ENCODE measurements at regions not wholly inside any gene's neighbourhood (a gene's known extent, or its start where the extent isn't known, plus 50 kb on each side); places are given as distances from the start of the nearest gene placed in this dataset.

DNA sequence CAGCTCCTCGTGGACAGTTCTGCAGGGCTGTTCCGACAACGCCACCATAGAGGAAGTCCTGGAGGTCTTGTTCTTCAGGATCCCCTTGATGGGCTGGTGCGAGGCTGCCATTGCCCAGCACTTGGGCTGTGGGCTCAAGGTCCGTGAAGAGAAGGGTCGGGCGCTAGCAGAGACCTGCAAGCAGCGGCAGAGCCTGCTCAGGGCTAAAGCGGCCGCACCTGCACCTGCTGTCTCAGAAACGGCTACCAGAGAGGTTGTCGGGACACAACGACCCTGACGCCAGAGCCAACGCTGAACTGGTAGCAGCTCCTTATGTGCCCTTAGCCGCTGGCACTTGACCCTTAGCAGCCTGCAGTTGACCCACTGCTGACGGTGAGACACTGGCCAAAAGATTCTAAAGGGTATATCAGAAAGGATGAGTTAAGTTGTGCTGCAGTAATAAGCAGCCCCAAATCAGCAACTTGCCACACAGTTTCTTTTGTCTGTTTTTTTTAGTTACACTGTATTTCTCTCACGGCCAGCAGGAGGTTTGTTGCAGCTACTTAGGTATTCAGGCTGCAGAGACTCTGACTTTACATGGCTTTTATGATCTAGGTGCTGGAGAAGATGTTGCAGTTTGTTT lies 55.5 kb upstream of the ST6GAL2 start:
- no peak for ATAC-seq
- intact Hi-C loops (cut with DNase I) = no loop called here

DNA sequence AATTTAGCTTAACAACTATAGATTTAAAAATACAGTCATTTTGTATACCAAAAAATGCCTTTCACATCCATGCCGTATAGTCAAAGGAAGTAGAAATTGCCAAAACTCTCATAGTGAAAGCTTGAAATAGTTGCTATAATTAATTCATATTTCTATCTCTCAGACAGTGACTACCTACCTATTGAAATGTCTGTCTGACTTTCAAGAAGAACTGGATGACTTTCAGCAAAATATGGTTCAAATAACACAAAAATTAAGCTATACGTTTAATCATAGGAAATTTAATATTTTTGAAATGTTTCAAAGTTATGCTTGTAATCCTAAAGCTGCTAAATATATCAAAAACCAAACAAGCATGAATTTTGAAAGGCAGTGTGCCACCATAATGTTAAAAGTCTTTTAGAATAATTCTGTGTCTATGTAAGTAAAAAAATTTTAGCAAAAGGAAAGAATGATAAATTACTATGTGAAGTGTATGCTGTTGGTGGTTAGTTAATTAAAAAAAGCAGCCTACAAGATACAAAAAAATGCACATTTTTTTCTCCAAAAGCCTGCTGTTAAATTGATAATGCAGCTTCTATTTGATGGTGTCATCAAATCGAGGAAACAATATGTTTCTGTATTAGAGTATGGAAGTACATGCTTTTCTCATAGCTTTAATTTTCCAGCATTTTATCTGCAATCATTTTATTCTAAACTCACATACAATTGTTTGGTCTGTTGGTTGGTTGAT lies 57.7 kb upstream of the ST6GAL2 start:
- intact Hi-C loops (cut with DNase I) = no loop called here
- DNase-seq (ENCODE audit: low spot score) (no peak), ATAC-seq (no peak)

More for the DNA sequence above, 55.5 kb upstream of the ST6GAL2 start:
- no peak for DNase-seq (ENCODE audit: low spot score)

DNA sequence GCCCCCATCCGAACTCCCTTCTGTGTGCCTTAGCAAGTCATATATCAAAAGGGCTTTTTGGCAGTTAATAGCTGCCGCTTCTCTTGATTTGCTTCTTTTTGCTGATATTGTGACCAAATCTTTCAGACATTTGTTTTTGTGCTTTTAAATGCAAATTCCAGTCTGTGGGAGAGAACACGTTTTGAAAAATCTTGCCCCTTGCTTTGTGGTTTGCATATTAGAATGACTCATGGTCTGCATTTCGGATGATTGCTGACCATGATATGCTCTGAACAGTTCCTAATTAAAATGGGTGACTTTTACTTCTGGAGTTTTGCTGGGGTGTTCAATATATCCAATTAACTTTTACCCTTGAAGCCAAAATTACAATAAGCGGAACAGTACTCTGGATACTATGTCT lies 58.2 kb upstream of the ST6GAL2 start:
- ATAC-seq = no peak
- intact Hi-C loops (cut with DNase I) = no loop called here
- DNase-seq (ENCODE audit: low spot score) = no peak

DNA sequence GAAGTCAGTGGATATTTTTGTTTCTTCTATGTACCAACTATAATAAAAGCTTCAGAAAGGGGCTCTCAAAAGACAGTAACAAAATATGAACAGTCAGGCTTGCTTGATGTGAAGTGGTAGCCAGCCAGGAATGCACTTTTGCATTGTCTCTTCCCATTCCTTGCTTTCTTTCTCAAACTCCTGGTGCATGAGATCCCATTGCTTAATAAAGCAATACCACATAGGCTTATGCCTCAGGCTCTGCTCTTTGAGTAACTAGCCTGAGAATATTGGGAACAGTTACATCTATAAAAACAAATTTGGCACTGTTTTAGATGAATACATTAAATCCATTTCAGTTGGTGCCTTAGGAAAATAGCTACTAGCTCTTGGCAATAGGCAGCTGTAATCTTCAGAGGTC lies 62.6 kb upstream of the ST6GAL2 start:
- ATAC-seq = no peak
- intact Hi-C loops (cut with DNase I) = no loop called here
- DNase-seq (ENCODE audit: low spot score) = no peak

DNA sequence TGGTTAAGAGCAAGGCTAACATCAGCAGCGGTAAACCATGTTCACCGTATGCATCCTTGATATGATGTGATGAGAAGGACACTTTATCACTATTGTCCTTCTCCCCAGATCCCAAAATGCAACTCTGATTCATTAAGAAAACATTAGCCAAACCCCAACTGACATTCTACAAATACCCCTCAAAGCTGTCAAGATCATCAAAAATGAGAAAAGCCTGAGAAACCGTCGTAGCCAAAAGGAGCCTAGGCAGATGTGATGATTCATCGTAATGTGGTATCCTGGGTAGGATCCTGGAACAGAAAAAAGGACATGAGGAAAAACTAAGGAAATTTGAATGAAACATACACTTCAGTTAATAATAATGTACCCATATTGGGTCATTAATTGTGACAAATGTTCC lies 67.3 kb upstream of the ST6GAL2 start:
- ATAC-seq (no peak), DNase-seq (ENCODE audit: low spot score) (no peak)
- intact Hi-C loops (cut with DNase I) = no loop called here

DNA sequence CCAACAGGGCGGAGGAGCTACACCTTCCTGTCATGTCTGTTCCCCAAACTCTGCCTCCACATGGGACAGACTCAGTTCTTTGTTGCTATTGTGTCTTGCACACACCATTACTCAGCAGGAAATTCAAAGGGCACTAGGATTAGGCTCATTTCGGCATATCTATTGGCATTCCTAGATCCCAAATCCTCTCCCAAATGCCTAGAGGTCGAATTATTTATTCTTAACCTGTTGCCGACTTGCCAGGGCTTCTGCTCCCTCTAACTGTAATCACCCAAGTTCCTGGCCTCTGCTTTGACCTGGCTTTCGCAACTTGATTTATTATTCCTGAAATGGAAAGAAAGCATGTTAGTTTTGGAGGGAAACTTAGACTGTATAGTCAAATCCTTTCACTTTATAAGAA lies 67.8 kb upstream of the ST6GAL2 start:
- ATAC-seq = peak; percentile 34

DNA sequence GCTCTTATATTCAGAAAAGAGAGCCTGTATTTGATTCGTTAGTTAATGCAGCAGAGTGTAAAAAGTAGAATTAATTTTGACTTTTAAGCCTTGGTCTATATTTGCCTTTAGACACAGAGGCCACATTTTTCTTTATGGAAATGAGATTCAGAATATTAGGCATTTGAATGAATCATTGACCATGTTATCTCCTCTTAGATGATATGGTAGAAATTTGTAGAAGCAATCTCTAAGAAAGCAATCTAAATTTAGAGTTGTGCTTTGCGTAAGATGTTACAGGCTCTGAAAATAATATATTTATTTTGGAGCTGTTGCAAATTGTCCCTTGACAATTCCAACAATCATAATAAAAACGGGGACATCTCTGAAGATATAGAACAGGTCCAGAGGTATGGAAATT lies 68.3 kb upstream of the ST6GAL2 start:
- no peak for DNase-seq (ENCODE audit: low spot score)

More for the DNA sequence above, 67.8 kb upstream of the ST6GAL2 start:
- intact Hi-C loops (cut with DNase I) = no loop called here
- no peak for DNase-seq (ENCODE audit: low spot score)

DNA sequence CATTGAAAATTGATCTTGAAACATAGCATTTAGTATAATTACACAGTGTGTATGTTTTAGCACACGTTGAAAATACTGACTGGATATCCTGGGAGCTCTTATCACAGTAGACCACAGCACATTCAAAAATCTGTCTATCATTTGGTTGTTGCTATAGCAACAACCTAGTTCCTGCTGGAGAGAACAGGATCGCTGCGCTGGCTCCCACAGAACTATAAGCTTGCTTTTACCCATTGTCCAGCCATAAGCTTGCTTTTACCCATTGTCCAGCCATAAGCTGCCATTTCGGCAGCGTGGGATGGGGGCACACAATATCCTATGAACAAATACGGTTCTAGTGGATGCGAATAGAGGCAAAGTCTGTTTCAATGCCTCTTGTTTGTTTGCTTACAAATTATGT lies 70.4 kb upstream of the ST6GAL2 start:
- ATAC-seq (no peak), DNase-seq (ENCODE audit: low spot score) (no peak)
- intact Hi-C loops (cut with DNase I) = no loop called here

More for the DNA sequence above, 68.3 kb upstream of the ST6GAL2 start:
- no peak for ATAC-seq
- intact Hi-C loops (cut with DNase I) = no loop called here

DNA sequence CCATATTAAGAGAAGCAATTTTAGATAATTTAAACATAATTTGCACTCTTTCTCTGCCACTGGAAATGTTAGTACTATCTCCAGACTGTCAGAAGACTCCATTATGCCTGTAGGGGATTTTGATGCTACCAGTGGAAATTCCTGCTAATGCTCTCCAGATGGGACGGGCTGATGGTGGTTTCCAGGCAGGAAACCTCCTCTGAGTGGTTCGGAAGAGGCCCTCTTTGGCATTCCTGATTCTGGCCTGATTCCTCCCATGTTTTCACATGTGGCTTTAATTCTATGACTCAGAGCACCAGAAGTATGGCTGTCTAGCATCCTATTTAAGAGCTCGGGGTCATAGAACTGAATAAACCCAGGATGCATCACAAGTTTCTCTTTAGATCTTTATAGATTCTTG lies 70.9 kb upstream of the ST6GAL2 start:
- DNase-seq (ENCODE audit: low spot score) = no peak
- intact Hi-C loops (cut with DNase I) = no loop called here
- ATAC-seq = peak; percentile 93

DNA sequence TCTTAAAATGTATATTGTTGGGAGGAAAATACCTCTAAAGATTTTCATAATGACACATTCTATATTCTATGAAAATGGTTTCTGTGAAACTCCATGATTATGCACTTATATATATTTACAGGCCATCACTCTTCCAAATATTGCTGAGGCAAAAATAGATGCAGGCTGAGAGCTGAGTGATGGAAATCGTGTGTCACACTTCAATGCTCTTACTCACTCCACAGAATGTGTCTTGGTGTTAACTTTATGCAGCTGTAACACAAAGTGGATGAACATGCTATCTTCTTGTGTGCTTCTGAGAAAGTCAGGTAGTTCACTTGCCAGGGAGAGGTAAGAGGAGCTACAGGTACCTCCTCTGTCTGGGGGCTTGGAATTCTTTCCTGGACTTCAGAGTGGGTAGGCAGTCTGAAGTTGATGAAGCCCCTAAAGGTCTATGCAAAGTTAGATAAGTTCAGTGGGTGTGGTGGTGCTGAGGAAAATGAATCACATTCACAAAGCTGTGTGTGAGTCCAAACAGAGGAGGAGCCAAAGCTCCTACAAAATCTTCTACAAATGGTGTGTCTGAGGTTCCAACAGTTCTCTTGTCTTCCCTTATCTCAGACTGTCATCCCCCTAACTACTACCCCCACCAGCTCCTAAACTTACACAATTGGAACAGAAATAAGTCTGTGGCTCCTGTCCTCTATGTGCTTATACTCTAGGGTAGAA lies 74.2 kb upstream of the ST6GAL2 start:
- DNase-seq (ENCODE audit: low spot score) (no peak), ATAC-seq (no peak)
- intact Hi-C loops (cut with DNase I) = no loop called here

DNA sequence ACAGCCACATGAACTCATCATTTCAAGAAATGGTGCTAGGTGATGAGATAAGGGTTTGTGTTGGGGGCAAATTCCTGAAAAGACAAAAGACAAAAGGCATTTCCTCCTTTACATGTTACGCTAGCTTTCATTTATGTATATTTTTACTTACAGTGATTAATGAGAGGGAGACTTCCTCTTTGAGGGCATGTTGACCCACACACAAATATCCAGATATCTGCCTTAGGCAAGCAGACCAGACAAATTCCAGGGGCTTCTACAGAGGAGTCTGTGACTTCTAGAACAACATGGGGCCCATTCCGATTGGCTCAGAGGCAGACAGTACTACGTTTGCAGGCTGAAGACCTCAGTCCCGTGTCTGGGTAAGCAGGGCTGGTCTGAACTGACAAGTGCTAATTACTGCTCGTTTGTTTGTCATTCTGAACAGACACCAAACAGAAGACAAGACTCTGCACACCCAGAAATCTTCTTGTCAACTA lies 74.8 kb upstream of the ST6GAL2 start:
- DNase-seq (ENCODE audit: low spot score) = no peak
- no peak for ATAC-seq
- intact Hi-C loops (cut with DNase I) = no loop called here

DNA sequence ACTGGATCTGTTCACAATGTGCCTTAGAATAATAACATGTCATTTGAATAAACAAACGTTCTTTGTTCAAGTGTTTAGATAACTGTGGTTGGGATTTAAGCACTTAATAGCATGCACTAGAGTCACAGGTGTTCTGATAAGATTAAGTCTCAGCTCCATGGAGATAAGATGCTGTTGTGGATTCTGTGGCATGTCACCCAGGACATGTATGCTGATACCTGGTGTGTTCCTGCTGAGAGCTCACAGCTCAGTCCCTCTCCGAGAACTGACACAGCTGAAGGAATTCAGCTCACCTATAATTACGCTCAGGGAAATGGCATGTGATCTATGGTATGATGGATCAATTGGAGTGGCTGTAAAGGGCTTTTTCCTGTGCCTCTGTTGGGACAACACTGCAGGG lies 75.4 kb upstream of the ST6GAL2 start:
- no peak for ATAC-seq

DNA sequence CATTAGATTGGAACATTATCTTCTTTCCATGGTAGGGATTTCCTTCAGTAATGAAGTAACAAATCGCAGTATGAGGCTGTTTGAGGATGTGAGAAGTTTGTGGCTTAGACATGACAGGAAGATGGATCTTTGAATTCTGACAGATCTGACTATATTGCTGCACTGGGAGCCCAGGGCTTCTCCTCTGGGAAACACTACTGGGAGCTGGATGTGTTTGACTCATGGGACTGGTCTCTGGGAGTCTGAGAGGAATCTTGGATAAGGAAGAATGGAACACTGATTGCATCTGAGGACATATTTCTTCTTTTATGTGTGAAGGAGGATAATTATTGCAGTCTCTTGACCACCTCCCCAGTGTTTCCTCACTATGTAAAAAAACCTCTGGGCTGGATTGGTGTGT lies 77.2 kb upstream of the ST6GAL2 start:
- DNase-seq (ENCODE audit: low spot score) = no peak
- no peak for ATAC-seq
- intact Hi-C loops (cut with DNase I) = no loop called here

More for the DNA sequence above, 75.4 kb upstream of the ST6GAL2 start:
- DNase-seq (ENCODE audit: low spot score) = no peak
- intact Hi-C loops (cut with DNase I) = no loop called here

DNA sequence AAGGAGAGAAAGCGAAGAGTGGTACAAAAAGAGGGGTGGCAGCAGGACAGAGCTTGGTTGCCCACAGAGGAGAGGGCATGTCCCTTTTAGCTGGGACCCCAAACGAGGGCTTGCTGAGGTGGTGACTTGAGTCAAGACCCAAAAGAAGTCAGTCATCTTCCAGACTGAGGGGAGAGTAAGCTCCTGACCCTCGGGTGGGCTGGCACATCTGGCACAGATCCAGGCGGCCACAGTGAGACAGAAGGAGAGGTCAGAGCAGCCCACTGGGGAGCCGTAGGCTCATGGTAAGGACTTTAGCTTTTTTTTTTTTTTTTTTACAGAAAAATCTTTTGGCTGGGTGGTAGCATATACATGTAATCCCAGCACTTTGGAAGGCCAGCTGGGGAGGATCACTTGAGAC lies 77.9 kb upstream of the ST6GAL2 start:
- ATAC-seq (no peak), DNase-seq (ENCODE audit: low spot score) (no peak)
- intact Hi-C loops (cut with DNase I) = no loop called here

DNA sequence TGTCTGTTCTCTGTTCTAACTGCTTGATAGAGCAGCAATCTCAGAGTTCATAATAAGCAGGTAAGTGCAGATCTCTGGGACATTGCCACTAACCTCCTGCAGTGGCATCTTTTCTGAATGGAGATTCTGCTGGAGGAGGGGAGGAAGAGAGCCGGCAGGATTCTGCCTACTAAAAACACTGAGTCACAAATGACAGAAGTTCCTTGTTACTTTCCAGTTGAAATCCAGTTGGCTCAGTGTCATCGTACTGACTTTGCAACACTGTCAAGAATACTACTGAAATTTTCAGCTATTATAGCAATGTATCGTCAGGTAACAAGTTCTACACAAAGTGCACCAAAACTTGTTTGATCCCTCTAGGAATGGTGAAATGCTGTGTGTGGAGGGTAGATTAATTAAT lies 79.6 kb upstream of the ST6GAL2 start:
- intact Hi-C loops (cut with DNase I) = no loop called here
- ATAC-seq = no peak
- DNase-seq (ENCODE audit: low spot score) = no peak

DNA sequence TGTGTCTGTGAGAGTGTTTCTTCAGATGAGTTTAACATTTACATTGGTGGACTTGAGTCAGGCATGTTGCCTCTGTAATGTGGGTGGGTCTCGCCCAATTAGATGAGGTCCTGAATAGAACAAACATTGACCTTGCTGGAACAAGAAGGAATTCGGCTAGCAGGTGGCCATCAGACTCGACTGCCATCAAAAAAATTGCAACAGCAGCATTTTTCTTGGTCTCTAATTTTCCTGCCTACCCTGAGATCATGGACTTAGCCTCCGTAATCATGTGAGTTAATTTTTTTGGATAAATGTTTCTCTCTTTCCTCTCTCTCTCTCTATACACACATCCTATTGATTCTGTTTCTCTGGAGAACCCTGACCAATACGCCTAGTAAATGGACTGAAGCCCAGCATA lies 83.8 kb upstream of the ST6GAL2 start:
- intact Hi-C loops (cut with DNase I) = no loop called here
- no peak for DNase-seq (ENCODE audit: low spot score)
- ATAC-seq = no peak

DNA sequence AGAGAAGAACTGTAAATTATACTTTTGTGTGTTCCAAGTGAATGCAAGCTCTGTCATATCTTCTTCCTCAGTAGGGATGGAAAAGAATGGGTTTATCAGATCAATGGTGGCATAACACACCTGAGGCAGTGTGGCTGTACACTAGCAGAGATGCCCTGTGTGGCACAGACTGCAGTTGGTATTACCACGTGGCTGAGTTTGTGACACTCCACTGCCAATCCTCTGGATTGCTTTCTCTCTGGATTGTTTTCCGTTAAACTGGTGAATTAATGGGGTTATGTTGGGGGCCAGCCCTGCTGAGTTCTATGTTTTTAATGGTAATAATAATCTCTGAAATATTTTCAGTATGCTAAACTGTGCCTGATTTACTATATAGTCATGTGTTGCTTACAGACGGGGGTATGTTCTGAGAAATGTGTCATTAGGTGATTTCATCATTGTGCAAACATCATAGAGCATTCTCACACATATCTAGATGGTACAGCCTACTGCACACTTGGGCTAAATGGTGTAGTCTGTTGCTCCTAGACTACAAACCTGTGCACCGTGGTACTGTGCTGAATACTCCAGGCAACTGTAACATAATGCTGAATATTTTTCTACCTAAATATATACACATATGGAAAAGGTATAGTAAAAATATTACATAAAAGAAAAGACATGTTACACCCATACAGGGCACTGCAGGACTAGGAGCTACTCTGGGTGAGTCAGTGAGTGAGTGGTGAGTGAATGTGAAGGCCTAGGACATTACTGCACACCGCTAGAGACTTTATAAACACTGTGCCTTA lies 84.7 kb upstream of the ST6GAL2 start:
- DNase-seq (ENCODE audit: low spot score) (no peak), ATAC-seq (no peak)
- intact Hi-C loops (cut with DNase I) = no loop called here

DNA sequence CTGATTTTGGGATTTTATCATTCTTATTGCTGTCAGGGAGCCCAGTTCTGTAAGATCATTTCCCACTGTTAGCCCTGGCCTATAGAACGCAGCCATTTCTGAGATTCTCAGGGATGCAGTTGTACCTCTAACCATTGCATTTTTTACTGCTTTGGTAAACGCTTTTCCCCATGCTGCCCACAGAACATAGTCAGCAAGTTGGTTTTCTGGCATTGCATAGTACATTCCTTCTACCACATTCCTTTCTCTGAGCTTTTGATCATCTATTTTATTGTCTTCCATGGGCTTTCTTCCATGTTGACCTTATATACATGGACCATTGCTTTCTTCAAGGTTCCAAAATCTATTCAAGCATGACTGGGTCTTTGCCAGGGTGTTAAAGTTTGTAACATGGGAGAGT lies 86.8 kb upstream of the ST6GAL2 start:
- ATAC-seq (no peak), DNase-seq (ENCODE audit: low spot score) (no peak)
- intact Hi-C loops (cut with DNase I) = no loop called here

DNA sequence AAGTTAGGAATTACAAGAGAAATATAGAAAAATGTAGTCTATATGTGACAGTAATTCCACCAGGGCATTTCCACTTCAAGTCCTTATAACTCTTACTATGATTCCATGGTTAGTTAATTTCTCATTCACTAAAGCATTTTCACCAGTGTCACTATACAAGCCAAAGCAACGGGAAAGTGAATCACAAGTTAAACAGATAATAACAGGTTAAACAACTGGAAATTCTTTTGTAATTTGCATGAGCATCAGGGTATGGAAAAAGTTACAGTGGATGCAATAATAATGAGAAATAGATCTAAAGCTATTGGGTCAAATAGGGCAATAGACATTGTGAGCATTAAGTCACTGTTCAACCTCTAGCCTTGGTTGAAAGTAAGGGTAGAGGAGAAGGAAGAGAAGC lies 88.9 kb upstream of the ST6GAL2 start:
- ATAC-seq (no peak), DNase-seq (ENCODE audit: low spot score) (no peak)
- intact Hi-C loops (cut with DNase I) = no loop called here

DNA sequence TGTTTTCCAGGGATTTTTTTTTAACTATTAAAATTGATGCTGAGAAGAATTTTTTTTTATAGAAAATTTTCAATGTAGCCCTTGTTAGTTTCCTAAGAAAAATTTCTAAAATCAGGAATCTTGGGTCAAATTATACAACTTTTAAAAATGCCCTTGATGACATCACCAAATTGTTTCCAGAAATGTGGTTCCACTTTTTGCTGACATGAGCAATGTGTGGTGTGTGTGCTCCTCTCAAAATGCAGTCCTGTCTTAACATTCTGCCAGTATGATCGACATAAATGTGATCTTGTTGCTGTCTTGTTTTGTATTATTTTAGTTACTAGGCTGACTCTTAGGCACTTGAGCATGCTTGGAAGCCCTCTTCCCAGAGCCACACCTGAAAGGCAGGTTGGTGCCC lies 89.7 kb upstream of the ST6GAL2 start:
- intact Hi-C loops (cut with DNase I) = no loop called here
- DNase-seq (ENCODE audit: low spot score) = no peak
- ATAC-seq = no peak
